ENCODE measurements at regions not wholly inside any gene's neighbourhood (a gene's known extent, or its start where the extent isn't known, plus 50 kb on each side); places are given as distances from the start of the nearest gene placed in this dataset.

- TF ChIP-seq CTCF (IDR thresholded peaks at IDR 0.05; ENCODE audit: borderline replicate concordance, insufficient read depth, low read depth, low read length) = no peak
- no peak overlapping the region for H3K4me3 ChIP-seq (ENCODE audit: low read depth, low read length)
Observed at GRCh38 chr17:83176623-83177583, 97.5 kb downstream of the METRNL start.

GRCh38 chr17:83177611-83178532 is 98.5 kb downstream of the METRNL start:
- no peak for TF ChIP-seq CTCF (IDR thresholded peaks at IDR 0.05; ENCODE audit: borderline replicate concordance, insufficient read depth, low read depth, low read length)
- H3K4me3 ChIP-seq (ENCODE audit: low read depth, low read length) = no peak overlapping the region

GRCh38 chr17:83178533-83179304 is 99.3 kb downstream of the METRNL start:
- TF ChIP-seq CTCF (IDR thresholded peaks at IDR 0.05; ENCODE audit: borderline replicate concordance, insufficient read depth, low read depth, low read length) = no peak

GRCh38 chr17:83179374-83179773 is 100.0 kb downstream of the METRNL start:
- no peak for TF ChIP-seq CTCF (IDR thresholded peaks at IDR 0.05; ENCODE audit: borderline replicate concordance, insufficient read depth, low read depth, low read length)
- H3K4me3 ChIP-seq (ENCODE audit: low read depth, low read length) = no peak overlapping the region

More at GRCh38 chr17:83178533-83179304, 99.3 kb downstream of the METRNL start:
- H3K4me3 ChIP-seq (ENCODE audit: low read depth, low read length) = no peak overlapping the region

GRCh38 chr17:83179811-83180210 is 100.4 kb downstream of the METRNL start:
- no peak for TF ChIP-seq CTCF (IDR thresholded peaks at IDR 0.05; ENCODE audit: borderline replicate concordance, insufficient read depth, low read depth, low read length)
- no peak overlapping the region for H3K4me3 ChIP-seq (ENCODE audit: low read depth, low read length)

- no peak for TF ChIP-seq CTCF (IDR thresholded peaks at IDR 0.05; ENCODE audit: borderline replicate concordance, insufficient read depth, low read depth, low read length)
- H3K4me3 ChIP-seq (ENCODE audit: low read depth, low read length) = no peak overlapping the region
Observed at GRCh38 chr17:83180264-83180995, 101.0 kb downstream of the METRNL start.
